K562 (cell line): ENCODE measurements at regions not wholly inside any gene's neighbourhood (a gene's known extent, or its start where the extent isn't known, plus 50 kb on each side); places are given as distances from the start of the nearest gene placed in this dataset.

Experiments
- CBFA2T2 ChIP-seq: fragments of 450-650 bp; conservative IDR thresholded peaks from 2 replicates; pipeline ENCODE4 v1.6.1; 2017; ENCODE audit warnings: mild to moderate bottlenecking
- CHD2 ChIP-seq: IDR thresholded peaks from 2 replicates; pipeline ENCODE4 v1.6.1; 2011; ENCODE audit warnings: low read depth, low read length
- CREB1 ChIP-seq, 2 experiments: sonication (generic) in 1 of 2; formaldehyde crosslinking in 1 of 2; IDR thresholded peaks; 2 replicates each; pipeline versions ENCODE4 v1.6.1 to v1.8.0; 2012 to 2022; ENCODE audit warnings: inconsistent platforms in 1 of 2, mild to moderate bottlenecking in 1 of 2, missing genetic modification reagents in 1 of 2, moderate library complexity in 1 of 2
- ESRRA ChIP-seq: fragments of 450-650 bp; IDR thresholded peaks from 2 replicates; pipeline ENCODE4 v1.6.1; 2014; ENCODE audit warnings: low read depth, mild to moderate bottlenecking, moderate library complexity, borderline replicate concordance
- EWSR1 ChIP-seq: fragments of 450-650 bp; IDR thresholded peaks from 2 replicates; pipeline ENCODE4 v1.6.1; 2018; ENCODE audit warnings: borderline replicate concordance, mild to moderate bottlenecking, low read depth, moderate library complexity; ENCODE audit not compliant: partially characterized antibody
- GATAD2A ChIP-seq: fragments of 450-650 bp; IDR thresholded peaks from 2 replicates; pipeline ENCODE4 v1.6.1; 2017
- HINFP ChIP-seq: fragments of 450-650 bp; conservative IDR thresholded peaks from 2 replicates; pipeline ENCODE4 v1.6.1; 2016; ENCODE audit warnings: missing genetic modification characterization, low read depth, mild to moderate bottlenecking, control low read depth, missing compliant biosample characterization
- HNRNPL ChIP-seq: fragments of 200-400 bp; formaldehyde crosslinking; IDR thresholded peaks from 2 replicates; pipeline ENCODE4 v1.6.1; 2017; ENCODE audit warnings: low read depth, mild to moderate bottlenecking, low read length
- MAFG ChIP-seq: fragments of 450-650 bp; conservative IDR thresholded peaks from 2 replicates; pipeline ENCODE4 v1.6.1; 2016; ENCODE audit warnings: missing genetic modification characterization, missing compliant biosample characterization
- PML ChIP-seq: IDR thresholded peaks from 2 replicates; pipeline ENCODE4 v1.6.1; 2012; ENCODE audit warnings: low read length, inconsistent platforms
- RBM15 ChIP-seq: fragments of 200-400 bp; formaldehyde crosslinking; IDR thresholded peaks from 2 replicates; pipeline ENCODE4 v1.6.1; 2018; ENCODE audit warnings: mild to moderate bottlenecking, low read length, moderate library complexity; ENCODE audit not compliant: insufficient read depth
- THRB ChIP-seq: fragments of 450-650 bp; formaldehyde crosslinking; conservative IDR thresholded peaks from 2 replicates; pipeline ENCODE4 v1.4.0; 2022; ENCODE audit warnings: mild to moderate bottlenecking, missing genetic modification characterization
- ZBTB40 ChIP-seq, 2 experiments: fragments of 450-650 bp in 1 of 2; sonication (generic) in 1 of 2; formaldehyde crosslinking in 1 of 2; IDR thresholded peaks; 2 replicates each; pipeline versions ENCODE4 v1.7.1 to v1.9.0; 2016 to 2022; ENCODE audit warnings: inconsistent platforms in 1 of 2, mild to moderate bottlenecking in 1 of 2, missing genetic modification reagents in 1 of 2
- ZEB2 ChIP-seq: fragments of 450-650 bp; IDR thresholded peaks from 2 replicates; pipeline ENCODE4 v1.6.1; 2016
- ZNF12 ChIP-seq: sonication (generic); formaldehyde crosslinking; IDR thresholded peaks from 2 replicates; pipeline ENCODE4 v1.4.0; 2020; ENCODE audit warnings: mild to moderate bottlenecking, missing genetic modification reagents
- TF ChIP-seq, protein P1 (sequence below): conservative IDR thresholded peaks from 2 replicates; pipeline ENCODE4 v1.6.1; 2011; ENCODE audit warnings: low read depth, mild to moderate bottlenecking, low read length; ENCODE audit not compliant: control insufficient read depth

DNA sequence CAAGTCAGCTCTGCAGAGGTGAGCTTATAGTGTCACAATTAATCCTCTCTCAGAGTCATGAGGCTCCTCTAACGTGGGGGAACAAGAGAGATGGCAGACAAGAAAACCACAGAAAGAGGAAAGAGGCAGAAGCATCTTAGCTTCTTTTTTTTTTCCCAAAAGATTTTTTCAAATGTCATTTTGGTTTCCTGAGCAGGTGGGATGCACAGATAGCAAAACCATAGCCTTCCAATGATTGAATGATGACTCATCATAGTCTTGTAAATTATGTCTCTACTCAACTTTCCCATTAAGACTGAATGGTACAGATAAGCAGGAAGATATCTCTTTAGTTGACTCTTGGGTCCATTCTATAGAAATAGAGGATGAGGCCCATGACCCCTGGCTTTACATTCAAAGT is 162.8 kb upstream of the ZFHX3 start (continued):
- TF ChIP-seq HINFP (tag) (no peak), GATAD2A (no peak), MAFG (tag) (peak; percentile 59), EWSR1 (no peak), ZBTB40 (IDR thresholded peaks at IDR 0.05) (no peak), ZBTB40 (CRISPR knock-in tag; IDR thresholded peaks at IDR 0.05) (no peak), CREB1 (IDR thresholded peaks at IDR 0.05) (no peak), CREB1 (CRISPR knock-in tag; IDR thresholded peaks at IDR 0.05) (no peak), CBFA2T2 (peak; percentile 55), THRB (CRISPR knock-in tag) (no peak), PML (peak; percentile 37; the same call in 1 of the 2 replicates), ZEB2 (no peak), RBM15 (no peak), HNRNPL (no peak), CHD2 (no peak), ESRRA (no peak; the same call in 1 of the 2 replicates), ZNF12 (CRISPR knock-in tag) (no peak)
- TF ChIP-seq, protein P1, sequence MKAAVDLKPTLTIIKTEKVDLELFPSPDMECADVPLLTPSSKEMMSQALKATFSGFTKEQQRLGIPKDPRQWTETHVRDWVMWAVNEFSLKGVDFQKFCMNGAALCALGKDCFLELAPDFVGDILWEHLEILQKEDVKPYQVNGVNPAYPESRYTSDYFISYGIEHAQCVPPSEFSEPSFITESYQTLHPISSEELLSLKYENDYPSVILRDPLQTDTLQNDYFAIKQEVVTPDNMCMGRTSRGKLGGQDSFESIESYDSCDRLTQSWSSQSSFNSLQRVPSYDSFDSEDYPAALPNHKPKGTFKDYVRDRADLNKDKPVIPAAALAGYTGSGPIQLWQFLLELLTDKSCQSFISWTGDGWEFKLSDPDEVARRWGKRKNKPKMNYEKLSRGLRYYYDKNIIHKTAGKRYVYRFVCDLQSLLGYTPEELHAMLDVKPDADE: no peak
